ENCODE measurements at regions not wholly inside any gene's neighbourhood (a gene's known extent, or its start where the extent isn't known, plus 50 kb on each side); places are given as distances from the start of the nearest gene placed in this dataset.

GRCh38 chr4:79259242-79259641 lies 66.6 kb downstream of the NAA11 start:
- TF ChIP-seq EZH2 (IDR thresholded peaks at IDR 0.05) (no peak), POLR2AphosphoS5 (IDR thresholded peaks at IDR 0.05; ENCODE audit: borderline replicate concordance, low read depth, low read length) (no peak)

Measured in SK-N-MC (cell line).